ENCODE measurements at regions not wholly inside any gene's neighbourhood (a gene's known extent, or its start where the extent isn't known, plus 50 kb on each side); places are given as distances from the start of the nearest gene placed in this dataset.

GRCh38 chr18:21997207-21998143, 171.9 kb upstream of the GATA6 start:
- peak; percentile 51 for DNase-seq

GRCh38 chr18:21998486-21998885, 170.9 kb upstream of the GATA6 start:
- DNase-seq: no peak

- DNase-seq: no peak
These were observed 167.4 kb upstream of the GATA6 start for GRCh38 chr18:22001912-22002487.

GRCh38 chr18:22005191-22005841, 164.1 kb upstream of the GATA6 start:
- DNase-seq: no peak

GRCh38 chr18:22006458-22006857, 162.9 kb upstream of the GATA6 start:
- DNase-seq: no peak

- no peak for DNase-seq
These were observed 160.1 kb upstream of the GATA6 start for GRCh38 chr18:22009242-22009641.

- DNase-seq: no peak
These were observed 155.4 kb upstream of the GATA6 start for GRCh38 chr18:22013993-22014392.

GRCh38 chr18:22015156-22015555, 154.2 kb upstream of the GATA6 start:
- no peak for DNase-seq

GRCh38 chr18:22018366-22018765, 151.0 kb upstream of the GATA6 start:
- DNase-seq: no peak

GRCh38 chr18:22019193-22019592, 150.2 kb upstream of the GATA6 start:
- no peak for DNase-seq

- DNase-seq: no peak
These were observed 149.1 kb upstream of the GATA6 start for GRCh38 chr18:22020127-22020866.

GRCh38 chr18:22020867-22021370, 148.5 kb upstream of the GATA6 start:
- no peak for DNase-seq

- DNase-seq: no peak
These were observed 147.7 kb upstream of the GATA6 start for GRCh38 chr18:22021701-22022100.

- no peak for DNase-seq
These were observed 144.5 kb upstream of the GATA6 start for GRCh38 chr18:22024924-22025323.

- no peak for DNase-seq
These were observed 143.0 kb upstream of the GATA6 start for GRCh38 chr18:22026362-22026761.

- no peak for DNase-seq
These were observed 142.5 kb upstream of the GATA6 start for GRCh38 chr18:22026889-22027288.

- no peak for DNase-seq
These were observed 137.8 kb upstream of the GATA6 start for GRCh38 chr18:22031611-22032010.

GRCh38 chr18:22032392-22032961, 136.9 kb upstream of the GATA6 start:
- DNase-seq: no peak

- no peak for DNase-seq
These were observed 136.3 kb upstream of the GATA6 start for GRCh38 chr18:22033085-22033484.

- no peak for DNase-seq
These were observed 135.1 kb upstream of the GATA6 start for GRCh38 chr18:22034276-22034675.

GRCh38 chr18:22040533-22040932, 128.9 kb upstream of the GATA6 start:
- no peak for DNase-seq

GRCh38 chr18:22043837-22044236, 125.6 kb upstream of the GATA6 start:
- no peak for DNase-seq

Data from hematopoietic multipotent progenitor cell treated with erythropoietin and hydrocortisone succinate and interleukin-3 and kit ligand, for 8 days (in vitro differentiated cells).